ENCODE measurements at regions not wholly inside any gene's neighbourhood (a gene's known extent, or its start where the extent isn't known, plus 50 kb on each side); places are given as distances from the start of the nearest gene placed in this dataset.

DNA sequence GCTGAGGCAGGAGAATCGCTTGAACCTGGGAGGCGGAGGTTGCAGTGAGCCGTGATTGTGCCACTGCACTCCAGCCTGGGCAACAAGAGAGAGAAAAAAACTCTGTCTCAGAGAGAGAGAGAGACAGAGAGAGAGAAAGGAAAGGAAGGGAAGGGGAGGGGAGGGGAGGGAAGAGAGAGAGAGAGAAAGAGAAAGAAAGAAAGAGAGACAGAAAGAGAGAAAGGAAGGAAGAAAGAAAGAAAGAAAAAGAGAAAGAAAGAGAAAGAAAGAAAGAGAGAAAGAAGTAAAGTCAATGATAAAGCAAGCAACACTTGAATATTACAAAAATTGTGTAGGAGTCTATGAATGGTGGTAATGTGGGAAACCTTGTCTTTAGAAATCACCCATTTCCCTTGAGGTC lies 133.6 kb upstream of the MSX2 start:
- TF ChIP-seq POLR2AphosphoS5 (IDR thresholded peaks at IDR 0.05; ENCODE audit: borderline replicate concordance, low read depth, low read length) (no peak), FOXP2 (optimal IDR thresholded peaks at IDR 0.05; ENCODE audit: control extremely low read depth, extremely low read length, insufficient read depth) (no peak), EZH2 (IDR thresholded peaks at IDR 0.05) (no peak)
